Adrenal gland (tissue), 5 donors: ENCODE measurements at regions not wholly inside any gene's neighbourhood (a gene's known extent, or its start where the extent isn't known, plus 50 kb on each side); places are given as distances from the start of the nearest gene placed in this dataset.

Source experiments
- POLR2A ChIP-seq, 2 donors: fragments of 450-650 bp; IDR thresholded peaks; one replicate each; pipeline ENCODE4 v1.6.1; 2017; ENCODE audit warnings: antibody characterized with exemption in 2 of 2, mild to moderate bottlenecking in 2 of 2, moderate library complexity in 1 of 2
- TF ChIP-seq, protein P1 (sequence below), 6 experiments: fragments of 450-650 bp in 4 of 6; fragments of 200-600 bp in 2 of 6; sonication (generic) in 1 of 6; IDR thresholded peaks; 1 replicate in 5 of 6; 2 replicates in 1 of 6; pipeline versions ENCODE4 v1.5.1 to v1.8.0; 2016 to 2021; ENCODE audit warnings: antibody characterized with exemption in 6 of 6, mild to moderate bottlenecking in 2 of 6, moderate library complexity in 1 of 6
- donor health status: DM: no; HTN: no; CAD: no.

GRCh38 chr5:105963696-105964255, 1707.0 kb downstream of the EFNA5 start:
- TF ChIP-seq, protein P1, sequence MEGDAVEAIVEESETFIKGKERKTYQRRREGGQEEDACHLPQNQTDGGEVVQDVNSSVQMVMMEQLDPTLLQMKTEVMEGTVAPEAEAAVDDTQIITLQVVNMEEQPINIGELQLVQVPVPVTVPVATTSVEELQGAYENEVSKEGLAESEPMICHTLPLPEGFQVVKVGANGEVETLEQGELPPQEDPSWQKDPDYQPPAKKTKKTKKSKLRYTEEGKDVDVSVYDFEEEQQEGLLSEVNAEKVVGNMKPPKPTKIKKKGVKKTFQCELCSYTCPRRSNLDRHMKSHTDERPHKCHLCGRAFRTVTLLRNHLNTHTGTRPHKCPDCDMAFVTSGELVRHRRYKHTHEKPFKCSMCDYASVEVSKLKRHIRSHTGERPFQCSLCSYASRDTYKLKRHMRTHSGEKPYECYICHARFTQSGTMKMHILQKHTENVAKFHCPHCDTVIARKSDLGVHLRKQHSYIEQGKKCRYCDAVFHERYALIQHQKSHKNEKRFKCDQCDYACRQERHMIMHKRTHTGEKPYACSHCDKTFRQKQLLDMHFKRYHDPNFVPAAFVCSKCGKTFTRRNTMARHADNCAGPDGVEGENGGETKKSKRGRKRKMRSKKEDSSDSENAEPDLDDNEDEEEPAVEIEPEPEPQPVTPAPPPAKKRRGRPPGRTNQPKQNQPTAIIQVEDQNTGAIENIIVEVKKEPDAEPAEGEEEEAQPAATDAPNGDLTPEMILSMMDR (IDR thresholded peaks at IDR 0.05) = no peak
- no peak for TF ChIP-seq POLR2A (IDR thresholded peaks at IDR 0.05)
